H1 (cell line): ENCODE measurements at regions not wholly inside any gene's neighbourhood (a gene's known extent, or its start where the extent isn't known, plus 50 kb on each side); places are given as distances from the start of the nearest gene placed in this dataset.

Source experiments
- CTCF ChIA-PET: fragments of 300-600 bp; sonication (Branson Sonifier 250); formaldehyde crosslinking; loops from one replicate; lab custom pipeline; 2021; ENCODE audit not compliant: partially characterized antibody; lab: Charles Lee
- POLR2A ChIA-PET: fragments of 300-600 bp; sonication (Branson Sonifier 250); formaldehyde crosslinking; loops from one replicate; lab custom pipeline; 2021; ENCODE audit warnings: inconsistent platforms; ENCODE audit not compliant: partially characterized antibody; lab: Charles Lee
- DNase-seq, 2 experiments: peaks; one replicate each; pipeline versions ENCODE4 v3.0.0 to v3.0.0-alpha.2; 2010 to 2022; ENCODE audit warnings: low spot score in 2 of 2, low read depth in 1 of 2, mixed read lengths in 1 of 2
- FAIRE-seq: peaks from 2 replicates; lab custom pipeline; 2011; peaks lifted over from hg19 to GRCh38; lab: Jason Lieb, UNC
- H2AFZ ChIP-seq: 2 replicates; pipeline ENCODE4 v1.8.1; 2012; ENCODE audit warnings: low read length, inconsistent platforms
- H2AK5ac ChIP-seq: 2 replicates; pipeline ENCODE4 v1.6.1; 2013; ENCODE audit warnings: low read depth, low read length
- H2BK120ac ChIP-seq: replicated peaks from 2 replicates; pipeline ENCODE3; 2013; ENCODE audit warnings: low read depth, low read length, inconsistent platforms
- H2BK12ac ChIP-seq: 2 replicates; pipeline ENCODE4 v1.6.1; 2013; ENCODE audit warnings: low read depth, low read length
- H2BK15ac ChIP-seq: 2 replicates; pipeline ENCODE4 v1.6.1; 2013; ENCODE audit warnings: low read length
- H2BK20ac ChIP-seq: 2 replicates; pipeline ENCODE4 v1.6.1; 2013; ENCODE audit warnings: low read length
- H2BK5ac ChIP-seq: 2 replicates; pipeline ENCODE4 v1.6.1; 2013; ENCODE audit warnings: low read depth, low read length
- H3K14ac ChIP-seq: 2 replicates; pipeline ENCODE4 v1.6.1; 2013; ENCODE audit warnings: inconsistent platforms; ENCODE audit not compliant: insufficient read length
- H3K18ac ChIP-seq: 2 replicates; pipeline ENCODE4 v1.6.1; 2013; ENCODE audit warnings: low read length; ENCODE audit errors: extremely low read depth
- H3K23ac ChIP-seq: 2 replicates; pipeline ENCODE4 v1.6.1; 2013; ENCODE audit warnings: inconsistent platforms; ENCODE audit not compliant: insufficient read length
- H3K23me2 ChIP-seq: 2 replicates; pipeline ENCODE4 v1.6.1; 2013; ENCODE audit warnings: low read depth, low read length
- H3K27ac ChIP-seq: 2 replicates; pipeline ENCODE4 v1.6.1; 2011; ENCODE audit warnings: low read depth, low read length, inconsistent platforms
- H3K27me3 ChIP-seq, 4 experiments: replicated peaks in 1 of 4; 1 replicate in 1 of 4; 2 replicates in 3 of 4; pipeline versions ENCODE4 v1.6.1 to v1.8.1; 2011 to 2013; ENCODE audit warnings: low read length in 3 of 4, mild to moderate bottlenecking in 3 of 4, inconsistent platforms in 2 of 4, mixed read lengths in 2 of 4, moderate library complexity in 1 of 4; ENCODE audit not compliant: control insufficient read depth in 3 of 4, insufficient read depth in 3 of 4; ENCODE audit errors: extremely low read depth in 1 of 4
- H3K36me3 ChIP-seq, 4 experiments: 2 replicates each; pipeline versions ENCODE4 v1.6.1 to v1.8.1; 2011 to 2013; ENCODE audit warnings: mild to moderate bottlenecking in 4 of 4, low read length in 3 of 4, moderate library complexity in 2 of 4, control low read depth in 1 of 4, inconsistent platforms in 1 of 4; ENCODE audit not compliant: insufficient read depth in 4 of 4, control insufficient read depth in 2 of 4
- H3K4ac ChIP-seq: replicated peaks from 2 replicates; pipeline ENCODE3; 2013; ENCODE audit warnings: low read length, low read depth, mixed read lengths, inconsistent platforms; ENCODE audit not compliant: insufficient read length
- H3K4me1 ChIP-seq, 4 experiments: replicated peaks in 1 of 4; 1 replicate in 1 of 4; 2 replicates in 3 of 4; pipeline versions ENCODE4 v1.6.1 to v1.8.1; 2011 to 2013; ENCODE audit warnings: low read length in 3 of 4, inconsistent platforms in 2 of 4, mixed read lengths in 1 of 4; ENCODE audit not compliant: insufficient read depth in 4 of 4, control insufficient read depth in 3 of 4
- H3K4me2 ChIP-seq, 2 experiments: 2 replicates each; pipeline versions ENCODE4 v1.6.1 to v1.8.1; 2011 to 2013; ENCODE audit warnings: low read depth in 2 of 2, low read length in 2 of 2, control low read depth in 1 of 2, inconsistent platforms in 1 of 2, mild to moderate bottlenecking in 1 of 2; ENCODE audit not compliant: insufficient read depth in 1 of 2
- H3K4me3 ChIP-seq, 4 experiments: fragments of 200-600, 300-600 bp in 1 of 4; sonication (generic), shearing (Covaris generic), sonication (Bioruptor Twin) in 1 of 4; 2 replicates each; pipeline versions ENCODE4 v1.5.1 to v1.8.1; 2011 to 2016; ENCODE audit warnings: low read length in 4 of 4, low read depth in 3 of 4, control low read depth in 2 of 4, inconsistent platforms in 2 of 4, mild to moderate bottlenecking in 2 of 4, mixed read lengths in 1 of 4, moderate library complexity in 1 of 4; ENCODE audit not compliant: insufficient read depth in 2 of 4; ENCODE audit errors: extremely low read depth in 1 of 4
- H3K56ac ChIP-seq: replicated peaks from 2 replicates; pipeline ENCODE3; 2013; ENCODE audit warnings: low read depth, mild to moderate bottlenecking, mixed read lengths, low read length, inconsistent platforms; ENCODE audit not compliant: insufficient read length
- H3K79me1 ChIP-seq: 2 replicates; pipeline ENCODE4 v1.6.1; 2013; ENCODE audit warnings: low read depth, low read length, control low read depth
- H3K79me2 ChIP-seq, 2 experiments: 2 replicates each; pipeline versions ENCODE4 v1.6.1 to v1.8.1; 2012 to 2013; ENCODE audit warnings: low read length in 2 of 2, mild to moderate bottlenecking in 2 of 2, inconsistent platforms in 1 of 2; ENCODE audit not compliant: insufficient read depth in 2 of 2, control insufficient read depth in 1 of 2
- H3K9ac ChIP-seq, 4 experiments: replicated peaks in 1 of 4; 1 replicate in 1 of 4; 2 replicates in 3 of 4; pipeline versions ENCODE4 v1.6.1 to v1.8.1; 2011 to 2013; ENCODE audit warnings: low read depth in 3 of 4, low read length in 3 of 4, control low read depth in 2 of 4, mild to moderate bottlenecking in 2 of 4, moderate library complexity in 2 of 4, inconsistent platforms in 1 of 4; ENCODE audit errors: extremely low read depth in 1 of 4
- H3K9me3 ChIP-seq, 2 experiments: 2 replicates each; pipeline versions ENCODE4 v1.6.1 to v1.8.1; 2012 to 2013; ENCODE audit warnings: mild to moderate bottlenecking in 2 of 2, moderate library complexity in 2 of 2, control low read depth in 1 of 2, inconsistent platforms in 1 of 2, low read depth in 1 of 2, low read length in 1 of 2, mixed read lengths in 1 of 2; ENCODE audit not compliant: insufficient read depth in 2 of 2
- H4K20me1 ChIP-seq, 2 experiments: replicated peaks in 1 of 2; 2 replicates each; pipeline versions ENCODE3 to v1.8.1; 2011 to 2013; ENCODE audit warnings: inconsistent platforms in 2 of 2, low read length in 2 of 2, mild to moderate bottlenecking in 1 of 2; ENCODE audit not compliant: insufficient read depth in 2 of 2, control insufficient read depth in 1 of 2
- H4K5ac ChIP-seq: 2 replicates; pipeline ENCODE4 v1.6.1; 2013; ENCODE audit warnings: low read length, low read depth, mixed read lengths, inconsistent platforms; ENCODE audit not compliant: insufficient read length
- H4K8ac ChIP-seq: 2 replicates; pipeline ENCODE4 v1.8.0; 2013; ENCODE audit warnings: mild to moderate bottlenecking, moderate library complexity, low read length, inconsistent platforms; ENCODE audit not compliant: insufficient read depth; ENCODE audit errors: extremely low read depth
- H4K91ac ChIP-seq: replicated peaks from 2 replicates; pipeline ENCODE3; 2013; ENCODE audit warnings: low read length, mixed read lengths, inconsistent platforms; ENCODE audit not compliant: insufficient read length
- CEBPB ChIP-seq: IDR thresholded peaks from 2 replicates; pipeline ENCODE4 v1.6.1; 2012; ENCODE audit warnings: low read depth, low read length
- CHD2 ChIP-seq: IDR thresholded peaks from 2 replicates; pipeline ENCODE4 v1.6.1; 2012; ENCODE audit warnings: low read length, improper control_type of control experiment
- CREB1 ChIP-seq: IDR thresholded peaks from 2 replicates; pipeline ENCODE4 v1.6.1; 2012; ENCODE audit warnings: inconsistent platforms
- EZH2 ChIP-seq: fragments of 200-600 bp; sonication (generic); IDR thresholded peaks from 2 replicates; pipeline ENCODE4 v1.7.1; 2012; ENCODE audit warnings: low read depth, mild to moderate bottlenecking, moderate library complexity, low read length, inconsistent platforms; ENCODE audit not compliant: severe bottlenecking
- GTF2F1 ChIP-seq: IDR thresholded peaks from 2 replicates; pipeline ENCODE4 v1.6.1; 2012; ENCODE audit warnings: low read depth, low read length, improper control_type of control experiment, borderline replicate concordance
- KDM1A ChIP-seq: fragments of 200-600, 300-600 bp; sonication (generic); IDR thresholded peaks from 2 replicates; pipeline ENCODE4 v1.7.1; 2016; ENCODE audit warnings: mild to moderate bottlenecking, low read length, borderline replicate concordance
- KDM4A ChIP-seq: IDR thresholded peaks from one replicate; pipeline ENCODE4 v1.7.1; 2012; ENCODE audit warnings: low read depth, mild to moderate bottlenecking, moderate library complexity, low read length, inconsistent platforms; ENCODE audit not compliant: severe bottlenecking
- NANOG ChIP-seq: IDR thresholded peaks from 2 replicates; pipeline ENCODE4 v1.6.1; 2011; ENCODE audit warnings: low read length, low read depth, mild to moderate bottlenecking, inconsistent platforms; ENCODE audit not compliant: insufficient read depth, poor library complexity, severe bottlenecking
- NRF1 ChIP-seq: IDR thresholded peaks from 2 replicates; pipeline ENCODE4 v1.6.1; 2011; ENCODE audit warnings: mild to moderate bottlenecking, low read depth, low read length, improper control_type of control experiment
- POLR2AphosphoS5 ChIP-seq: IDR thresholded peaks from 2 replicates; pipeline ENCODE4 v1.6.1; 2011; ENCODE audit warnings: low read depth, low read length
- RNF2 ChIP-seq: fragments of 200-900, 300-1000 bp; sonication (generic); IDR thresholded peaks from 2 replicates; pipeline ENCODE4 v1.7.1; 2016; ENCODE audit warnings: borderline replicate concordance, low read depth, mild to moderate bottlenecking, antibody characterized with exemption, low read length; ENCODE audit not compliant: poor library complexity, severe bottlenecking; ENCODE audit errors: missing control alignments
- SIN3A ChIP-seq, 2 experiments: IDR thresholded peaks in 1 of 2; conservative IDR thresholded peaks in 1 of 2; 2 replicates each; pipeline ENCODE4 v1.6.1; 2011 to 2012; ENCODE audit warnings: low read length in 2 of 2, improper control_type of control experiment in 1 of 2, low read depth in 1 of 2, mild to moderate bottlenecking in 1 of 2
- SP2 ChIP-seq: IDR thresholded peaks from 2 replicates; pipeline ENCODE4 v1.6.1; 2012; ENCODE audit warnings: mild to moderate bottlenecking, low read length, inconsistent platforms
- SP4 ChIP-seq: IDR thresholded peaks from 2 replicates; pipeline ENCODE4 v1.6.1; 2012; ENCODE audit warnings: low read length, inconsistent platforms
- YY1 ChIP-seq: IDR thresholded peaks from 2 replicates; pipeline ENCODE4 v1.6.1; 2011; ENCODE audit warnings: low read depth, mild to moderate bottlenecking, low read length
- ZNF274 ChIP-seq: IDR thresholded peaks from 2 replicates; pipeline ENCODE4 v1.7.0; 2012; ENCODE audit warnings: low read length, borderline replicate concordance; ENCODE audit errors: extremely low read depth
- WGBS, 2 experiments: shearing (Covaris generic) in 1 of 2; methylation state at CpG; one replicate each; pipeline versions ENCODE4 v1.1.6 to v1.1.7; 2013 to 2015; ENCODE audit warnings: low lambda C conversion rate in 2 of 2, mixed read lengths in 2 of 2, inconsistent platforms in 1 of 2, low coverage in 1 of 2, missing lambda C conversion rate in 1 of 2; ENCODE audit not compliant: insufficient replicate concordance in 2 of 2, insufficient coverage in 1 of 2, insufficient read length in 1 of 2; ENCODE audit errors: extremely low coverage in 1 of 2, missing lambda C conversion rate in 1 of 2; 5-methylcytosine and 5-hydroxymethylcytosine counted together

- Histone ChIP-seq H2AK5ac (no peak overlapping the region), H3K4ac (no peak overlapping the region), H3K27me3 (no peaks in the 10 kb centered on the region), H3K9ac (no peak overlapping the region), H3K36me3 (no peaks in the 10 kb centered on the region), H3K14ac (no peak overlapping the region), H2BK120ac (no peak overlapping the region), H3K79me2 (no peaks in the 10 kb centered on the region), H3K4me2 (no peak overlapping the region), H3K23me2 (no peaks in the 10 kb centered on the region), H2BK12ac (no peak overlapping the region), H3K18ac (0 out of 2 replicates have a peak overlapping the region, but pooled peaks have one; percentile 19), H4K20me1 (no peaks in the 10 kb centered on the region), H2AFZ (no peak overlapping the region), H2BK20ac (no peak overlapping the region), H3K27ac (no peak overlapping the region), H4K5ac (no peak overlapping the region), H2BK5ac (no peak overlapping the region), H4K8ac (no peak overlapping the region), H3K4me1 (no peaks in the 10 kb centered on the region; a peak in 1 of 7 replicates), H2BK15ac (no peak overlapping the region), H3K23ac (no peak overlapping the region), H3K4me3 (no peak overlapping the region), H4K91ac (no peak overlapping the region), H3K9me3 (peaks cover 0 to 7% of the 10 kb centered on the region in 2 experiments; a peak in 3 of 4 replicates), H3K79me1 (no peaks in the 10 kb centered on the region), H3K56ac (no peak overlapping the region)
- DNase-seq, result no peak
- WGBS, 2 experiments, result 91% methylated on average over 3 of the region's 3 CpGs; no CpG with 5 or more reads in 1 of the 2 experiments
- FAIRE-seq, result no peak
- ChIA-PET CTCF (no interaction called here), POLR2A (no interaction called here)
- no peak for TF ChIP-seq NANOG
- no peak for TF ChIP-seq EZH2
- TF ChIP-seq GTF2F1, result no peak
- no peak for TF ChIP-seq SP4
- TF ChIP-seq YY1, result no peak
- TF ChIP-seq CREB1, result no peak
- TF ChIP-seq SIN3A (conservative IDR thresholded peaks at IDR 0.05 in 1 of 2, IDR thresholded peaks at IDR 0.05 in 1 of 2; ENCODE audit: low read depth in 1 of 2, low read length in 2 of 2), result no peak
- no peak for TF ChIP-seq CHD2
- no peak for TF ChIP-seq POLR2AphosphoS5
- no peak for TF ChIP-seq RNF2
- no peak for TF ChIP-seq KDM1A
- no peak for TF ChIP-seq NRF1
- no peak for TF ChIP-seq CEBPB
- TF ChIP-seq KDM4A, result no peak
- TF ChIP-seq ZNF274, result no peak
- no peak for TF ChIP-seq SP2
Observed at GRCh38 chr13:50684366-50684765, 159.1 kb downstream of the DLEU7 start.
